ENCODE measurements at regions not wholly inside any gene's neighbourhood (a gene's known extent, or its start where the extent isn't known, plus 50 kb on each side); places are given as distances from the start of the nearest gene placed in this dataset.

- TF ChIP-seq TAF1 (IDR thresholded peaks at IDR 0.05; ENCODE audit: borderline replicate concordance, low read depth, low read length) (no peak), CTCF (IDR thresholded peaks at IDR 0.05) (no peak), TCF12 (IDR thresholded peaks at IDR 0.05) (no peak), PBX3 (IDR thresholded peaks at IDR 0.05) (no peak), CHD2 (IDR thresholded peaks at IDR 0.05; ENCODE audit: low read length, partially characterized antibody) (no peak), MXI1 (IDR thresholded peaks at IDR 0.05; ENCODE audit: low read depth, low read length) (no peak), EZH2phosphoT487 (IDR thresholded peaks at IDR 0.05; ENCODE audit: borderline replicate concordance, low read depth) (no peak)
These were observed 327.8 kb upstream of the PIK3R1 start for GRCh38 chr5:67887748-67888161.
